HCT116 (cell line): ENCODE measurements at regions not wholly inside any gene's neighbourhood (a gene's known extent, or its start where the extent isn't known, plus 50 kb on each side); places are given as distances from the start of the nearest gene placed in this dataset.

Experiments used
- ATAC-seq: fragments of 200-7000 bp; cut with Tn5 transposase; 2 replicates; pipeline ENCODE4 v1.9.1; 2020; ENCODE audit warnings: mild to moderate bottlenecking, moderate library complexity
- BruUV-seq: library from RNA; stranded (reverse); fragments of 400-500 nt; replicated peaks from 2 replicates; lab custom pipeline; 2021; lab: Mats Ljungman, UMichigan
- CTCF ChIA-PET: fragments of 300-600 bp; sonication (Branson Sonifier 250); formaldehyde crosslinking; loops from one replicate; lab custom pipeline; 2021; ENCODE audit warnings: antibody characterized with exemption; lab: Charles Lee
- POLR2A ChIA-PET: fragments of 300-600, 350-600 bp; sonication (Branson Sonifier 250); formaldehyde crosslinking; loops from one replicate; lab custom pipeline; 2021; ENCODE audit warnings: antibody characterized with exemption; lab: Charles Lee
- RAD21 ChIA-PET, 2 experiments: fragments of 300-600 bp; sonication (Branson Sonifier 250); formaldehyde crosslinking; loops; one replicate each; lab custom pipeline; 2023; ENCODE audit warnings: low total read pairs in 2 of 2; ENCODE audit not compliant: uncharacterized antibody in 2 of 2, unreplicated experiment in 2 of 2, low non-redundant PET in 1 of 2; lab: Charles Lee
- DNase-seq: peaks from one replicate; pipeline ENCODE4 v3.0.0-alpha.2; 2010; ENCODE audit warnings: low read depth, low spot score
- H2AFZ ChIP-seq: fragments of 200-600 bp; shearing (Covaris generic), sonication (generic); 2 replicates; pipeline ENCODE4 v1.6.1; 2017; ENCODE audit warnings: low read depth, mixed run types, mixed read lengths, antibody characterized with exemption, low read length; ENCODE audit not compliant: poor library complexity, severe bottlenecking
- H3K27ac ChIP-seq: 2 replicates; pipeline ENCODE4 v1.5.1; 2012; ENCODE audit warnings: low read depth, low read length
- H3K27me3 ChIP-seq: fragments of 200-600 bp; sonication (generic); 2 replicates; pipeline ENCODE4 v1.6.1; 2016; ENCODE audit warnings: mixed run types, low read length, mixed read lengths; ENCODE audit not compliant: insufficient read depth
- H3K36me3 ChIP-seq, 2 experiments: fragments of 200-500 bp in 1 of 2; fragments of 200-600 bp in 1 of 2; sonication (Bioruptor generic) in 1 of 2; sonication (generic) in 1 of 2; 2 replicates each; pipeline versions ENCODE4 v1.5.1 to v1.6.1; 2014 to 2016; ENCODE audit warnings: low read length in 2 of 2, inconsistent platforms in 1 of 2, mixed read lengths in 1 of 2, mixed run types in 1 of 2; ENCODE audit not compliant: insufficient read depth in 2 of 2, control insufficient read depth in 1 of 2
- H3K4me1 ChIP-seq, 2 experiments: fragments of 200-600 bp in 1 of 2; sonication (generic) in 1 of 2; 2 replicates each; pipeline versions ENCODE4 v1.5.1 to v1.6.1; 2012 to 2017; ENCODE audit warnings: low read length in 2 of 2, inconsistent platforms in 1 of 2, mild to moderate bottlenecking in 1 of 2, mixed read lengths in 1 of 2, mixed run types in 1 of 2, moderate library complexity in 1 of 2; ENCODE audit not compliant: insufficient read depth in 2 of 2, control insufficient read depth in 1 of 2
- H3K4me2 ChIP-seq: fragments of 200-600 bp; sonication (generic); 2 replicates; pipeline ENCODE4 v1.6.1; 2017; ENCODE audit warnings: mixed run types, low read length, mixed read lengths
- H3K4me3 ChIP-seq, 2 experiments: fragments of 200-600 bp in 1 of 2; sonication (generic) in 1 of 2; replicated peaks in 1 of 2; 2 replicates each; pipeline ENCODE4 v1.5.1; 2011 to 2016; ENCODE audit warnings: low read length in 2 of 2, control low read depth in 1 of 2, low read depth in 1 of 2, mild to moderate bottlenecking in 1 of 2, mixed read lengths in 1 of 2, mixed run types in 1 of 2
- H3K79me2 ChIP-seq: fragments of 200-600 bp; sonication (generic); 2 replicates; pipeline ENCODE4 v1.6.1; 2017; ENCODE audit warnings: mild to moderate bottlenecking, mixed run types, low read length, moderate library complexity, mixed read lengths; ENCODE audit not compliant: insufficient read depth
- H3K9ac ChIP-seq: fragments of 200-600 bp; sonication (generic); 2 replicates; pipeline ENCODE4 v1.6.1; 2016; ENCODE audit warnings: low read length, mixed read lengths
- H3K9me2 ChIP-seq: fragments of 200-600 bp; sonication (generic), shearing (Covaris generic); 2 replicates; pipeline ENCODE4 v1.6.1; 2017; ENCODE audit warnings: mixed run types, mild to moderate bottlenecking, moderate library complexity; ENCODE audit not compliant: insufficient read depth
- H3K9me3 ChIP-seq, 2 experiments: fragments of 200-500 bp in 1 of 2; fragments of 200-600 bp in 1 of 2; sonication (Bioruptor generic) in 1 of 2; sonication (generic) in 1 of 2; 2 replicates each; pipeline ENCODE4 v1.6.1; 2014 to 2017; ENCODE audit warnings: low read length in 2 of 2, mixed read lengths in 2 of 2, inconsistent platforms in 1 of 2, low read depth in 1 of 2, mild to moderate bottlenecking in 1 of 2, mixed run types in 1 of 2, moderate library complexity in 1 of 2; ENCODE audit not compliant: control insufficient read depth in 1 of 2, insufficient read depth in 1 of 2
- H4K20me1 ChIP-seq: fragments of 200-600 bp; sonication (generic), shearing (Covaris generic); 2 replicates; pipeline ENCODE4 v1.6.1; 2017; ENCODE audit warnings: mixed run types, mild to moderate bottlenecking, moderate library complexity; ENCODE audit not compliant: insufficient read depth
- ATF3 ChIP-seq: IDR thresholded peaks from 2 replicates; pipeline ENCODE4 v1.6.1; 2012
- CBX3 ChIP-seq: IDR thresholded peaks from 2 replicates; pipeline ENCODE4 v1.6.1; 2012; ENCODE audit warnings: low read depth
- EGR1 ChIP-seq: IDR thresholded peaks from 2 replicates; pipeline ENCODE4 v1.6.1; 2012; ENCODE audit warnings: low read depth
- ELF1 ChIP-seq: IDR thresholded peaks from 2 replicates; pipeline ENCODE4 v1.6.1; 2012; ENCODE audit warnings: low read depth, borderline replicate concordance
- EZH2phosphoT487 ChIP-seq: fragments of 200-600 bp; IDR thresholded peaks from 2 replicates; pipeline ENCODE4 v1.6.1; 2018; ENCODE audit warnings: antibody characterized with exemption, borderline replicate concordance
- FOSL1 ChIP-seq: IDR thresholded peaks from 2 replicates; pipeline ENCODE4 v1.6.1; 2012; ENCODE audit warnings: low read depth
- JUND ChIP-seq: IDR thresholded peaks from 2 replicates; pipeline ENCODE4 v1.6.1; 2012
- MAX ChIP-seq: IDR thresholded peaks from 2 replicates; pipeline ENCODE4 v1.6.1; 2012
- POLR2A ChIP-seq: IDR thresholded peaks from 2 replicates; pipeline ENCODE4 v1.7.0; 2011; ENCODE audit warnings: borderline replicate concordance; ENCODE audit not compliant: insufficient read depth, insufficient read length; ENCODE audit errors: extremely low read depth
- POLR2AphosphoS5 ChIP-seq: IDR thresholded peaks from 2 replicates; pipeline ENCODE4 v1.6.1; 2011; ENCODE audit warnings: mild to moderate bottlenecking, low read depth, low read length, moderate library complexity
- RAD21 ChIP-seq: IDR thresholded peaks from 2 replicates; pipeline ENCODE4 v1.6.1; 2012; ENCODE audit warnings: low read depth, mild to moderate bottlenecking
- SIN3A ChIP-seq: IDR thresholded peaks from 2 replicates; pipeline ENCODE4 v1.6.1; 2012; ENCODE audit warnings: low read depth
- SP1 ChIP-seq: IDR thresholded peaks from 2 replicates; pipeline ENCODE4 v1.6.1; 2012; ENCODE audit warnings: low read depth
- SRF ChIP-seq: IDR thresholded peaks from 2 replicates; pipeline ENCODE4 v1.6.1; 2012; ENCODE audit warnings: low read depth
- YY1 ChIP-seq: IDR thresholded peaks from 2 replicates; pipeline ENCODE4 v1.6.1; 2011; ENCODE audit warnings: low read length, low read depth, moderate library complexity, mild to moderate bottlenecking; ENCODE audit not compliant: insufficient replicate concordance; ENCODE audit errors: extremely low read depth
- ZFX ChIP-seq: fragments of 450-650 bp; IDR thresholded peaks from 2 replicates; pipeline ENCODE4 v1.6.1; 2017
- ZNF274 ChIP-seq: fragments of 200-500 bp; sonication (Bioruptor generic); IDR thresholded peaks from 2 replicates; pipeline ENCODE4 v1.6.1; 2014; ENCODE audit warnings: mild to moderate bottlenecking, low read depth, low read length, inconsistent platforms
- intact Hi-C: fragments of 100-400 bp; cut with micrococcal nuclease; formaldehyde crosslinking; loops from 2 replicates; pipeline ENCODE4 v1.10.0; 2022

GRCh38 chr6:88529726-88530125 lies 363.6 kb upstream of the CNR1 start:
- Histone ChIP-seq H3K27me3 (peaks cover 41% of the 10 kb centered on the region; the same call in 1 of the 2 replicates), H2AFZ (no peak overlapping the region), H3K9me2 (no peaks in the 10 kb centered on the region), H3K79me2 (no peaks in the 10 kb centered on the region), H3K9me3 (no peaks in the 10 kb centered on the region), H4K20me1 (no peaks in the 10 kb centered on the region), H3K27ac (no peak overlapping the region), H3K4me2 (no peak overlapping the region), H3K4me3 (no peak overlapping the region), H3K9ac (no peak overlapping the region), H3K36me3 (no peaks in the 10 kb centered on the region)
- ChIA-PET RAD21 (no interaction called here), POLR2A (no interaction called here), CTCF (no interaction called here)
- DNase-seq (no peak), ATAC-seq (no peak)
- no TSS peak for BruUV-seq
- TF ChIP-seq SIN3A = no peak
- no peak for TF ChIP-seq EZH2phosphoT487
- TF ChIP-seq ATF3 = no peak
- TF ChIP-seq POLR2AphosphoS5 = no peak
- TF ChIP-seq POLR2A = no peak
- no peak for TF ChIP-seq YY1
- TF ChIP-seq ELF1 = no peak
- TF ChIP-seq CBX3 = no peak
- no peak for TF ChIP-seq RAD21
- no peak for TF ChIP-seq EGR1
- no peak for TF ChIP-seq ZFX
- TF ChIP-seq ZNF274 = no peak
- TF ChIP-seq FOSL1 = no peak
- no peak for TF ChIP-seq SRF
- no peak for TF ChIP-seq JUND
- TF ChIP-seq MAX = no peak
- no peak for TF ChIP-seq SP1
- TF ChIP-seq, all 23 proteins: peak for 0
- no peaks in the 10 kb centered on the region for H3K4me1 ChIP-seq
- intact Hi-C loops = no loop called here
